ENCODE measurements at regions not wholly inside any gene's neighbourhood (a gene's known extent, or its start where the extent isn't known, plus 50 kb on each side); places are given as distances from the start of the nearest gene placed in this dataset.
"Not testable (repeated sequence)": the region's sequence is repeated elsewhere in the genome, so short reads cannot be mapped to it uniquely, and the experiment has no call there.

DNA sequence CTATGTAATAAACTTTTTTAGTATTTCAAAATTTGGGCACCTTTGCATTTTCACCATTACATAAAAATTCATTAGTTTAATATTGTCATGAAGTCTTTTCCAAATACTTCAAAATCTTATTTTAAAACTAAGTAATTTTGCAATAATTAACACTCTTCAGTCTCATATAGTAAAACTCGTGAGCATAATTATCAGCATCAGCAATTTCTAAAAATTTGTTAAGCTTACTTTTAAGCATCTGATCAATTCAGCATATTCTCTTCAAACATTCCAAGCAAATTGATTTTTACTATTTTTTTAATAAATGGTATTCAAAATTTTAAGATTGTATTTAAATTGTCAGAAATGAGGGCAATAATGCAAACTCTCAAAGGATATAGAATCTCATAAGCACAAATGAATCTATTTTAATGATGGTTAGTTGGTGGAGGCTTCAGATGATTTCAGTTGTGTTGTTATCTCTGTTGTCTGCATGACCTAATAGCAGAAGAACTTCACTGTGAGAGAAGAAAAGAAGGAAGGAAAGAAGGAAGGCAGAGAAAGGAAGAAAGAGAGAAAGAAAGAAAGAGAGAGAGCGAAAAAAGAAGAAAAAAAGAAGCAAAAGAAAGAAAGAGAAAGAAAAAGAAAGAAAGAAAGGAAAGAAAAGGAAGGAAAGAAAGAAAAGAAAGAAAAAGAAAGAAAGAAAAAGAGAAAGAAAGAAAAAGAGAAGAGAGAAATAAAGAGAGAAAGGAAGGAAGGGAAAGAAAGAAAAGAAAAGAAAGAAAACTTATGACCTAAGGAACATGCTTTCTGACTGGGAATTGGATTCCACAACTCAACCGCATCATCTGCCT, 860.5 kb downstream of the NCAM2 start:
- DNase-seq (ENCODE audit: low read depth), result no peak

DNA sequence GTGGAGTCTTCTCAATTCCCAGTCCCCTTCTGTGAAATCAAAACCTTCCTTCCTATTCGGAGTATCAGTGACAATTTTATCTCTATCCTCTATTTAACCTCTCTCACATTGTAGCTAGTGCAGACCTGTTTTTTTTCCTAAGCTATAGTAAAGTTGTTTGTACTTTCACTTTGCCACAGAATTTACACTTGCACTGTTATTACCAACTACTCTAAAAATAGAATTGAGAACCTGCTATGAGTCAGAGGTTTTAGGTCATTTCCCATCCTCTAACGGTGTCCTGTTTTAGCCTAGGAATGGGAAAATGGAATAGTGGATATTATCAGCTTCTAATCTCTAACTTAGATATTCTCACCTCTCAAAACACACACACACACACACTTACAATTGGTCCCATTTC, 862.7 kb downstream of the NCAM2 start:
- DNase-seq (ENCODE audit: low read depth), result no peak

DNA sequence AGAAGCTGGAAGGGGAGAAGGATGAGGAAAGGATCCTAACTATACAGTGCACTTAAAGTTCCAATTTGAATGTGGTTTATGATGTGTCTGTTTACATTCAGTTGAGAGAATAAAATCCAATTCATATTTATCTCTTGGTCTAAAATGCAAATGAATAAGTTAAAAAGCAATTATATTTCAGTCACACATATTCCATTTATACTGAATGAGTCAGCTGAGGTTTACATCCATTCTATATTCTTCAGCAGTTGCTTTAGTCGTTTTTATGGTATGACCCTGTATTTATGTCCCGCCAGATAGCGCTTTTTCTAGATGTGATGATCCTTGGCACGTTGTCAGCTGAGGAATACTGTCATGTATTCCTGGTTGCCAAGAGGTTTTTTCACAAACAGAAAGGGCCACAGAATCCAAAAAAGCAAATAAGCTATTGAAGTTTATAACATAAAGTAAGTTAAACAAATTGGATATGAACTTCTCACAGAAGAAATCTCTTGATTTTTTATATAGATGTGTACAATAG, 866.2 kb downstream of the NCAM2 start:
- DNase-seq (ENCODE audit: low read depth), result no peak

DNA sequence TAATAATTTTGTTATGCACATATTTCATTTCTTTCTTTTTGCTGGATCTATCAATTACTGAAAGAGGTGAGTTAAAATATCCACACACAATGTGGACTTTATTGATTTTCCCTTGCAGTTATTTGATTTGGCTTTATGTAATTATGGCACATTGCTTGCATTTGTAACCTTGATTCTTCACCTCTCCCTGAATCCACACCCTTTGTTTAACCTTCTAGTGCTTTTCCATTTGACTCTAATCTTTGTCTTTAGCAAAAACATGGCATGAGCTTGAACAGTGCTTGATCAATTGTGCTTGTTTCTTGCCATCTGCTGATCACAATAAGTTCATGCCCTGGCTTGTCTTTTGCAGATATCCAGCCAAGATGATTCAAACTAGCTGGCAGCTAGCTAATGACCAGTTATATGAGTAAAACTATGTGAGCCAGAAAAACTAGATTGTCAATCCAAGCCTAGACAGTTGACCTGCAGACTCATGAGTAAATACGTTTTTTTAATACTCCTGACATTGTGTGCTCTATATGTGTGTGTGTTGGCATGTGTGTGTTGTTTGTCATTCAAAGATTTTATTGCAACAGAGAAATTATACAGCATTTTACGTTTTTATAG, 899.2 kb downstream of the NCAM2 start:
- DNase-seq (ENCODE audit: low read depth), result peak; percentile 3

DNA sequence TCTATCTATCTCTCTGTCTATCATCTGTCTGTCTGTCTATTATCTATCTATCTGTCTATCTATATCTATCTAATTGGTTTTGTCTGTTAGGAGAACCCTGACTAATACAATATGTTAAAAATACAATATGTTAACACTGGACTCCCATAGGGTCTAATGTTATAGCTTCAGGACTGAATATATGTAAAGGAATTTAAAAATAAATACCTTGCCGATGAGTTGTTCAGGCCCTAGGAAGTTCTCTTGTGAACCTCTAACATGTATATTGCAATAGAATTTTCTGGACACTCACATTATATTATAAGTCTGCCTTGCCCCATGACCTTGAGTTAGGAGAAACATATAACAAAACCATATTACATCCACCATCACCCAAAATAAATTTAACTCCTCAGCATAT, 900.6 kb downstream of the NCAM2 start:
- DNase-seq (ENCODE audit: low read depth), result no peak

DNA sequence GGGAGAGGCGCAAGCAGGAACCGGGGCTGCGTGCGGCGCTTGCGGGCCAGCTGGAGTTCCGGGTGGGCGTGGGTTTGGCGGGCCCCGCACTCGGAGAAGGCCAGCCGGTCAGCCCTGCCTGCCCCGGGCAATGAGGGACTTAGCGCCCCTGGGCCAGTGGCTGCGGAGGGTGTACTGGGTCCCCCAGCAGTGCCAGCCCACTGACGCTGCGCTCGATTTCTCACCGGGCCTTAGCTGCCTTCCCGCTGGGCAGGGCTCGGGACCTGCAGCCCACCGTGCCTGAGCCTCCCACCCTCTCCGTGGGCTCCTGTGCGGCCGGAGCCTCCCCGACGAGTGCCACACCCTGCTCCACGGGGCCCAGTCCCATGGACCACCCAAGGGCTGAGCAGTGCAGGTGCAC, 904.2 kb downstream of the NCAM2 start:
- DNase-seq (ENCODE audit: low read depth), result not testable (repeated sequence)

DNA sequence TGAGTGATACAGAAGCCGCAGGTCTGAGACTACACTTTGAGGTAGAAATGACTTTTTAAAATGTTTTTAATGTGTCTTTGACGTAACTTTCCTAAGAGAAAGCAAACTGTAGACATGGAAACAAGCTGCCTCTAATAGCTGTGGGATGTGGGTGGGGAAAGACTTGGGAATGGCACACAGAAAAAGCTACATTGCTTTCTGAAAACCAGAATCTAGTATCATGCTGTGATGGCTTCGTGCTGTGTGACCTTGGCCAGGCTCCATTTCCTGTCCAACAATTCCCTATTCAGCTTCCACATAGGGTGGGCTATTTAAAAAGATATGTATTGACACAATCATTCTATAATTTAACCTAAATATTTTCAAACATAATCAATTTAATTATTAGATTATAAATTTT, 909.1 kb downstream of the NCAM2 start:
- no peak for DNase-seq (ENCODE audit: low read depth)

DNA sequence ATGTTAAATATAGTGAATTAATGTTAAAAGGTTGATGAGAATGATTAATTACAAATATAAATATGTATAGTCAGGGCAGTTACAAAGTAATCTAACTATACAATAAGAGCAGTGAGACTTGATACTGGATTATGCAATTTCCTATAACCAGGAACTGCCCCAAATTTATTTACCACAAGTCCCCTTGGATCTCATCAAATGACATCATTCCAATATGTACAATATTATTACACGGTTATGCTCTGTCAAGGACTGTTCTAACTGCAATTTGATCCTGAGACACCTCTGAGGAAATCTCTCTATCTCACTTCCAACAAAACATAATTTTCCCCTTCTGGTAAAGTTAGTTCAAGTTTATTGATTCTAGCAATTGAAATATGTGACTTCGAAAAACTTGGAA, 917.6 kb downstream of the NCAM2 start:
- no peak for DNase-seq (ENCODE audit: low read depth)

DNA sequence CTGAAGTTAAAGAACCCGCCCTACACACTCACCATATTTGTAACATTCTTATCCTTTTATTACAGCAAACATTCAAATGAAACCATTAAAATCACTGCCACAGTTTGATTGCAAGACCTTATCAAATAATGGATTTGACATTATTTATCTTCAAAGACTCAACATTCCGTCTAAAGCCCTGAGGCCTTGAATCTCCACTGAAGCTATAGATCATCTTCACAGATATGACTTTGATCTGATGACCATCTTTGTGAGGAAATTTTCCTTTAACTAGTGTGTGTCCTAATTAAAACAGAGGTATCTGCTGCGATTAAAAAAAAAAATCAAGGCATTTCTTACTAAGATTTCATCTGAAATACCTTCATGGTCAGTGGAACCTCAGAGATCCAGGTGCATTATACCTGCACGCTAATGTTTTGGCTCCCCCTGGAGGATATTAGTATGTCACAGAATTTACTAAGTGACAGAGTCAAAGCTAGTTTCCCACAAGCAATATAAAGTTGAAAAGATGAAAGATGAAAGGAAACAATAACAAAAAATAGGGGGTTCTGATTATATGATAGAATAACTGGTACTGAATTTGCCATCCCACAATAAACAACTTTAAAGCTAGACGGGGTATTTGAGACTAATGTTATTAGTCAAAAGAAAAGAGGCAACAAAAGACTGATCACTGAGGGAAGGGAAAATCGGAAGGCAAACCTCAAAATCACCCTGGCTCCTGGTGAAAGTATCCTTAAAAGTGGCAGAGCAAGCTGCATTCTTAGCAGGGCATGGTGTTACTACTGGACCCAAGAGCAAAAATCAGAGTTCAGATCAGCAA, 923.4 kb downstream of the NCAM2 start:
- peak; percentile 4 for DNase-seq (ENCODE audit: low read depth)

DNA sequence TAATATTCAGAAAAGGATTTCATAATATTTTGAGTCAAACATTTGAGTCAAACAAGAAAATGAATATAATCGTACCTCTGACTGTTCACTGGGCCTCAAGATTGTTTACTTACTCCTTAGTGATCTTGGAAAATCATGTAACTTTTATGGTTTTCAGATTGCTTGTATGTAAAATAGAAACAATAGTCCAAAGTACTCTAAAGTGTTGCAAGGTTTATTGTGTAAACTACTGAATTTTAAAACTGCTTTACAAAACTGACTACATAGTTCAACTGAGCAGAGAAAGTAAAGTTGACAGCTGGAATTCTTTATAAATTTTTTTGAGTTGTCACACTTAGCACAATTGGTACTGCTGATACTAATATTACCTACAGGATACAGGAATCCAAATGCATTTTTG, 931.0 kb downstream of the NCAM2 start:
- no peak for DNase-seq (ENCODE audit: low read depth)

DNA sequence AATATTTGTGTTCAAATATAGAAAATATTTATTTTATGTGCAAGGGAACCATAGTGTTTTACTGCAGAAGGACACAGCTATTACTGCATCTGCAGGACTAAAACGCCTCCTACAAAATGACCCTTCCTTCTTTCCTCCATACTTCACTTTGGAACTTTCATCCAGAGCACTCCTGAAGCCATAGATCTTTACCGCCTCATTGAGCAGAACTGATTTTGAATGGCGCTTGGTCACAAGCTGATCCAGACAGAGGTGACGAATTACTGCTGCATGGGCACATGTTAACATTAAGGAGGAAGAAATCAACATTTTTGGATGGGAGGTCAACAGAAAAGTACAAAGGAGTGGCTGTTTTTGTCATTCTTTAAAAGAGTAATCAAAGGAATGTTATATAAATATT, 931.6 kb downstream of the NCAM2 start:
- DNase-seq (ENCODE audit: low read depth), result no peak

DNA sequence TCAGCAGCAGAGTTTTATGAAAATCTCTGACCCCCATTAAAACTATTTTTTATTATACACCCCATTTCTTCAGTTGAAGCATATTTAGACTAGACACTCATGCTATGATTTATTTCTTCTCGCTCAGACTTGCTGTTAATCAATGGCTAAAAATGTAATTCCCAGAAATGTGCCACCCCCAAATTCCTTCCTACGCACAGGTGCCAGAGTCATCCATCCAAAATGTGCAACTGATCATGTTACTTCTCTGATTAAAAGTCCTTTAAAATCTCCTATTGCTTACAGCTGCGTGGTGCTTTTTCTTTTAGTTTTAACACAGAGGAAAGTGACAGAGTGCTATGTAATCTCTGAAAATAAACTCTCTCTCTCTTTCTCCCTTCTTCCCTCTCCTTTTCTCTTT, 954.4 kb downstream of the NCAM2 start:
- DNase-seq (ENCODE audit: low read depth), result no peak

DNA sequence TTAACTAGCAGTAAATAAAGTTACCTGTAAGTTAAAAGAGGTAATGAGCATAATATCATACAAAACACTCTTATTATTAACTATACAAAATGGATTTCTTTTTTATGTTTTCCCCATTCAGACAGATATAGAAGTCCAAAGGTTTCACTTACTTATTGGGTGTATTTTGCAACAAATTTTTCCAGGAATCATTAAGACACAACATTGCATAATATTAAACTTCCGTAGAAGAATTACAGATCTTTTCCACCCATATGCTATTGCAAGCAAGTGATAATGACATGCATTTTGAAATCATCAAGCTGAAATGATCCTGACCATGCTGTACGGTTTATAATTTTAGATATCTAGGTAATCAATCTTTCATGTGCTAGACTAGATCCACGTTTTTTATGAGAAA, 957.0 kb downstream of the NCAM2 start:
- no peak for DNase-seq (ENCODE audit: low read depth)

DNA sequence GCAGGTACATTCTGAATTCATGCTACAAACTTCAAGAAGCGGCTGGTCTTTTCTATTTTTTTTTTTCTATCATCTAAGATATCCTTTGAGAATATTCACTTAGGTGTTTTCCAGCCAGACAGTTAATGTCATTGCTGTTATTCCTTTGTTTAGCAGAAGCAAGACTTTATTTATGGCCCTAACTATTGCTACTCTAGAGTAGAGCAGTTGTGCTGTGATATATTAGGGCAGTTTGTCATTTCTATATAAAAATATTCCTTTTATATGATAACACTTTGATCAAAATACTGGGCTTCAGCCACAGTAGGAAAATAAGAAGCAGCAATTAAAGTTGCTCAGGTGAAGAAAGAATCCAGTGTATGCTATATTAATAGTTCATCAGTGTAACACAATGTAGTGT, 959.3 kb downstream of the NCAM2 start:
- DNase-seq (ENCODE audit: low read depth), result no peak

DNA sequence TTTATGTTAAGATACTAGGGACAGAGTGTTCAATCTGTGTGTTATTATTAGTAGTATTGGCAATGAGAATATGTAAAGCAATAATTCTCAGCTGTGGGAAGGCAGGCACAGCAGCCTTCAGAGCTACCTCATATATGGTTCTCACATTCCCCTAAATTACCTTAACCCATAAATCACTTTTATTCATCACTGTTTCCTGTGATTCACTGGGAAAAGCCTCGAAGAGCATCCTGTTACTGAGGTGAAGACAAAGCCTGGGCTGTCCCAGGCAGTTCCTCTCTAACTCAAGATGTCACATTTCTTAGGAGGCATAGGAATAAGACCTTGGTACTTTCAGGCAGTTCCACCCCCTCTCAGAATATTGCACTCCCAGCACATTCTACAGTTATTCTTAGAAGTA, 965.7 kb downstream of the NCAM2 start:
- DNase-seq (ENCODE audit: low read depth), result no peak

DNA sequence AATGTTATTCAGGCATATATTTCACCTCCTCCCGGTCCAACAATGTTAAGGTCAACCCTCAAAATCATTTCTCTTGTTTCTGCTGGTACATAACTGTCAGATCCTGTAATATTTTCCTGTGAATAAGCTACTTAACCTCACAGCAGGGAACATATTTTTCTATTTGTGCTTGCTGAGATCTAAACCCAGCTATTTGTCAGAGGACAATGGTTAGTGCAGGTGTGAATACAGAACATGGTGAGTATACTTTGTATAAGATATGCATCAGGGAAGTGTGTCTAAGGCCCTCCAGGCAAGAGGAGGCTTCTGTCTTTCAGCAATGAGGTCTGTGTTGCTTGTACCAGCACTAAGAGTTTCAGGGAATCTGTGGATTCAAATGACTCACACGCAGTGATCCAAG, 970.6 kb downstream of the NCAM2 start:
- no peak for DNase-seq (ENCODE audit: low read depth)

DNA sequence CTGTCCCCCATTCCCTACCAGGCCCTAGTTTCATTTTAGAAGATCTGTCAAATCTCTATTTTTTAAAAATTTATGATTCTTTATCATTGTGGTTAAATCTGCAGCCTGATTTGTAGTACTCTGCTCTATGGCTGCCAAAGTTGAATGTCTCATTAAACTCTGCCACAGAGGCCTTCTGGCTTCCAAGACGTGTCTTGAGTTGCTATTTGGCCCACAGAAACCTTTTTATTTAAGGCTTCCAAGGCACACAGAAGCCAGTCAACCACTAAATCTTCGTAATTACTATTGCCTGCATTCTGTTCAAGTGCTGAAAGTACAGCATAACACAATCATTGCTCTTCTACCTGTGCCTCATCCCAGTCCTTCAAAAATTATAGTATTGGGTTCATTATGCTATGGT, 971.0 kb downstream of the NCAM2 start:
- no peak for DNase-seq (ENCODE audit: low read depth)

DNA sequence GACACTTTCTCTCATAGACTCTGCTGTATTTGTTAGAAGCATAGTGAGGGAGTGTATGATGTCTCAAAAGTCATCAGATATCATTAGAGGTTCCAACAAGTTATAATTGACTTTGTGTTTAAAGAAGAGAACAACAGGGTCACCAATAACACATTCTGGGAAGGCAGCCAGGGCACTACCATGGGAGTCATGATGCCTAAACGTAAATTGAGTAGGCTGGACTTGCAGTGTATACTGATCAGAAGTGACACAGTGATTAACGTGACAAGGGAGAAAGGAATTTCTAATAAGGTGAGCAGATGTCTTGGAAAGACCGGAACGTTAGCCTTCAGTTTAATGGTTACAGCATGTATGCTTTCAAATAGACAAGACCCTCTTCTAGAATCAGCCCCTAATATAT, 973.2 kb downstream of the NCAM2 start:
- DNase-seq (ENCODE audit: low read depth), result no peak

DNA sequence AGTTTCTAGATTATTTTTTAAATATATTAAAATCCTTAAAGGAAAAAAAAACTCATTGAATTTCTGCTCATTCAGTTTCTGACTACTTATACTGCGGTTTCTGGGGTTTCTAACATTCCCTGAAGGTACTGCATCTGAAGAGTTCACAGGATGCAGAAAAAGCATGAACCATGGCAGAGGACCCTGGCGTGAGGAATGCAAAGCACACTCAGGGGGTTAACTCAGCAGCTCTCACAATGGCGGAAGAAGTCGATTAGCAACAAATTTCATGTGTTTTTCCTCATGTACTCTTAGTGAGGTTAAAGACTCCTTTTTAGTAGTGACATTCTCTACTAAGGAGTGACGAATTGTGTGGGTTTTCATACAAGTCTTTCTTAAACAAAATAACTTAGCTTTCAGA, 975.6 kb downstream of the NCAM2 start:
- no peak for DNase-seq (ENCODE audit: low read depth)

DNA sequence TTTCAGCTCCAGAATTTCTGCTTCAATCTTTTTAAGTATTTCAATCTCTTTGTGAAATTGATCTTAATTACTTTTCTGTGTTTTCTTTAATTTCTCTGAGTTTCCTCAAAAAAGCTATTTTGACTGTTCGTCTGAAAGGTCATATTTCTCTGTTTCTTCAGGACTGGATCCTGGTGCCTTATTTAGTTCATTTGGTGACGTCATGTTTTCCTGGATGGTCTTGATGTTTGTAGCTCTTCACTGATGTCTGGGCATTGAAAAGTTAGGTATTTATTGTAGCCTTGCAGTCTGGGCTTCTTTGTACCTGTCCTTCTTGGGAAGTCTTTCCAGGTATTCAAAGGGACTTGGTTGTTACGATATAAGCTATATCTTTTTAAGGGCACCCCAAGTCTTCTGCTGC, 998.7 kb downstream of the NCAM2 start:
- no peak for DNase-seq (ENCODE audit: low read depth)

DNA sequence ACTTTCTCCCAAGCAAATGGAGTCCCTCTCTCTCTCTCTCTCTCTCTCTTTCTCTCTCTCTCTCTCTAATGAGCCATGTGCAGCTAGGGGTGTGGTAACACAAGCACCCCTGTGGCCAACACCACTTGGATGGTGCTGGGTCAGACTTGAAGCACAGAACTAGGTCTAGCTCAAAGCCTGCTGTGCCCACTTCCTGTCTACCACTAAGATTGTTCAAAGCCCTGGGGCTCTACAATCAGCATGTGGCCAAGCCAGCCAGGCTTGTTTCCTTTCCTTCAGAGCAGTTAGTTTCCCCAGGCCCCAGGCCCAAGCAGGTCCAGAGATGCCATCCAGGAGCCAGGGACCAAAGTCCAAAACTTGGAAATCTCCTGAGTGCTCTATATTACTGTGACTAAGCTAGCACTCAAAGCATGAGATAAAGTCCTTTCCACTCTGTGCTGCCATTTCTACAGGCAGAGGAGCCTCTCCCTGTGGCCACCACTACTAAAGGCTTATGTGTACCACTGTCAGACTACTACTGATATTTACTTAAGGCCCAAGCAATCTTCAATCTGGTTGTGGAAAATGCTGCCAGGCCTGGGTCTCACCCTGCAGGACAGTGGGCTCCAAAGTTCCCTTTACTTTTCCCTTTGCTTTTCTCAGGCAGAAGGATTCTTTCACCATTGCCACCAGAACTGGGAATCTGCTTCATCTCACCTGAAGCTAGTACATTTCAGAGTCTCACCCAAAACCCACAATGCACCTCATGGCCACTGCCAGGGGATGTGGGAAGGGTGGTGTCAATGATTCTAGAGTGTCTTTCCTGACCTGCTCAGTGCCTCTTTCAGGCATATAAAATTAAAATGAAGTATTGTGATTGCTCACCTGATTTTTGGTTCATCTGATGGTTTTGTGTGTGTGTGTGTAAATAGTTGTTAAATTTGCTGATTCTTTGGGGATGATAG, 999.5 kb downstream of the NCAM2 start:
- no peak for DNase-seq (ENCODE audit: low read depth)

DNA sequence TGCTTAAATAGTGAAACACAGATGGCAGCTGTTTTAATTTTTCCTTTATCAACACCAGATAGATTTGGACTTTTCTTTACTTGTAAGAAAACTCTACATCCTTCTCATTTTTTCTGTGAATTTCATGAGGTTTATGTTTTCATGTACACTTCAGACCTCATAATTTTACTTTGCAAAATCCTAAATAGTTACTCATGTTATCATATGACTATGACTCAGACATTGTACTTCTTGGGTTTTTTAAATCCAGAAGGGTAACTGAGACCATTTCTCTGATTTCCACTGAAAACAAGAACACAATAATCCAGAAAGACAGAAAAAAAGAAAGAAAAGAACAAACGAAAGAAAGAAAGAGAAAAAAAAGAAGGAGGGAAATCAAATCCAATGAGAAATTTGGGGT, 1021.6 kb downstream of the NCAM2 start:
- no peak for DNase-seq (ENCODE audit: low read depth)
